Choroid plexus epithelial cell (primary cell): ENCODE measurements at regions not wholly inside any gene's neighbourhood (a gene's known extent, or its start where the extent isn't known, plus 50 kb on each side); places are given as distances from the start of the nearest gene placed in this dataset.
"Not testable (repeated sequence)": the region's sequence is repeated elsewhere in the genome, so short reads cannot be mapped to it uniquely, and the experiment has no call there.

Source experiments
- DNase-seq: peaks from one replicate; pipeline ENCODE4 v3.0.0-alpha.2; 2010; ENCODE audit warnings: low read depth
- H3K4me3 ChIP-seq: 2 replicates; pipeline ENCODE4 v1.5.1; 2011; ENCODE audit warnings: low read depth, mild to moderate bottlenecking, control low read depth, low read length, moderate library complexity
- CTCF ChIP-seq: conservative IDR thresholded peaks from 2 replicates; pipeline ENCODE4 v1.5.1; 2011; ENCODE audit warnings: low read depth, mild to moderate bottlenecking, control low read depth, inconsistent platforms, low read length, moderate library complexity

- no peak overlapping the region for H3K4me3 ChIP-seq
- DNase-seq = no peak
- TF ChIP-seq CTCF = no peak
Observed at GRCh38 chr7:13803134-13803533, 186.3 kb downstream of the ETV1 start.

- DNase-seq, H3K4me3 ChIP-seq: not testable (repeated sequence)
Observed at GRCh38 chr7:13806089-13806867, 183.2 kb downstream of the ETV1 start.

- not testable (repeated sequence) for H3K4me3 ChIP-seq, DNase-seq
Observed at GRCh38 chr7:13817230-13817629, 172.2 kb downstream of the ETV1 start.

- TF ChIP-seq CTCF = no peak
- DNase-seq = peak; percentile 9
- no peak overlapping the region for H3K4me3 ChIP-seq
Observed at GRCh38 chr7:13821152-13821787, 168.2 kb downstream of the ETV1 start.

- no peak for TF ChIP-seq CTCF
- no peak for DNase-seq
Observed at GRCh38 chr7:13822678-13823077, 166.8 kb downstream of the ETV1 start.

GRCh38 chr7:13826752-13827151 is 162.7 kb downstream of the ETV1 start:
- TF ChIP-seq CTCF = no peak
- DNase-seq = no peak
- H3K4me3 ChIP-seq = no peak overlapping the region

More at GRCh38 chr7:13822678-13823077, 166.8 kb downstream of the ETV1 start:
- no peak overlapping the region for H3K4me3 ChIP-seq

- no peak for DNase-seq
- H3K4me3 ChIP-seq = no peak overlapping the region
- TF ChIP-seq CTCF = no peak
Observed at GRCh38 chr7:13827716-13828115, 161.8 kb downstream of the ETV1 start.

- DNase-seq = no peak
- no peak overlapping the region for H3K4me3 ChIP-seq
- no peak for TF ChIP-seq CTCF
Observed at GRCh38 chr7:13829231-13829630, 160.2 kb downstream of the ETV1 start.
